Spleen (tissue), 7 donors: ENCODE measurements at regions not wholly inside any gene's neighbourhood (a gene's known extent, or its start where the extent isn't known, plus 50 kb on each side); places are given as distances from the start of the nearest gene placed in this dataset.

Experiments
- POLR2A ChIP-seq, 3 donors: fragments of 450-650 bp; IDR thresholded peaks; one replicate each; pipeline ENCODE4 v1.5.1; 2017; ENCODE audit warnings: antibody characterized with exemption in 3 of 3, mild to moderate bottlenecking in 1 of 3
- TF ChIP-seq, protein P1 (sequence below), 11 experiments: fragments of 200-600 bp in 7 of 11; fragments of 450-650 bp in 4 of 11; sonication (generic) in 4 of 11; IDR thresholded peaks in 8 of 11; conservative IDR thresholded peaks in 3 of 11; 1 replicate in 7 of 11; 2 replicates in 4 of 11; pipeline versions ENCODE4 v1.4.0 to v1.8.0; 2016 to 2021; ENCODE audit warnings: antibody characterized with exemption in 11 of 11, inconsistent platforms in 4 of 11, mild to moderate bottlenecking in 1 of 11
- donor health status: DM: no; HTN: no; CAD: no; lungs with moderate emphysema.
- donor health status: DM: no; HTN: no; CAD: no.
- donor health status: DM: no; HTN: no; CAD: no.

DNA sequence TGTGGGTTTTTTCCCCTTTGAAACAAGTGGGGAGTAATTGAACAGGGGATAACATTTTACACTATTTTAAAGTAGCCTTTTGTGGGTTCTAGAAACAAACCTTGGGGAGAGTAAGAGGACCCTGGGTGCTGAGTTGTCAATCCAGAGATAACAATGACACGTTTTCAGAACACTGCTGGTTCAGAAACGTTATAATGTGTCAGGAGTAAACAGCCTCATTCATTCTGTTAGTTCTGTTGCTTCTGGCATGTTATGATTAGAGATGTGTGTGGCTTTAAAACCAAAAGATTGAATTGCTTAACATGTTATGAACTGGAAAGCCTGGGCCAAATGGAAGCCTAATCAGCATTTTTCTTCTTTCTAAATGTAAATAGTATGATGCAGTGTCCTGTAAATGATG lies 680.5 kb upstream of the NOVA1 start:
- TF ChIP-seq, protein P1, sequence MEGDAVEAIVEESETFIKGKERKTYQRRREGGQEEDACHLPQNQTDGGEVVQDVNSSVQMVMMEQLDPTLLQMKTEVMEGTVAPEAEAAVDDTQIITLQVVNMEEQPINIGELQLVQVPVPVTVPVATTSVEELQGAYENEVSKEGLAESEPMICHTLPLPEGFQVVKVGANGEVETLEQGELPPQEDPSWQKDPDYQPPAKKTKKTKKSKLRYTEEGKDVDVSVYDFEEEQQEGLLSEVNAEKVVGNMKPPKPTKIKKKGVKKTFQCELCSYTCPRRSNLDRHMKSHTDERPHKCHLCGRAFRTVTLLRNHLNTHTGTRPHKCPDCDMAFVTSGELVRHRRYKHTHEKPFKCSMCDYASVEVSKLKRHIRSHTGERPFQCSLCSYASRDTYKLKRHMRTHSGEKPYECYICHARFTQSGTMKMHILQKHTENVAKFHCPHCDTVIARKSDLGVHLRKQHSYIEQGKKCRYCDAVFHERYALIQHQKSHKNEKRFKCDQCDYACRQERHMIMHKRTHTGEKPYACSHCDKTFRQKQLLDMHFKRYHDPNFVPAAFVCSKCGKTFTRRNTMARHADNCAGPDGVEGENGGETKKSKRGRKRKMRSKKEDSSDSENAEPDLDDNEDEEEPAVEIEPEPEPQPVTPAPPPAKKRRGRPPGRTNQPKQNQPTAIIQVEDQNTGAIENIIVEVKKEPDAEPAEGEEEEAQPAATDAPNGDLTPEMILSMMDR (IDR thresholded peaks at IDR 0.05 in 8 of 11, conservative IDR thresholded peaks at IDR 0.05 in 3 of 11) = no peak
- no peak for TF ChIP-seq POLR2A (IDR thresholded peaks at IDR 0.05)
